HepG2 (cell line): ENCODE measurements at regions not wholly inside any gene's neighbourhood (a gene's known extent, or its start where the extent isn't known, plus 50 kb on each side); places are given as distances from the start of the nearest gene placed in this dataset.

Experiments
- ATAC-seq: fragments of 200-7000 bp; cut with Tn5 transposase; 3 replicates; pipeline ENCODE4 v1.9.1; 2020; ENCODE audit warnings: mild to moderate bottlenecking, moderate library complexity
- BruUV-seq: library from RNA; stranded (reverse); fragments of 400-500 nt; replicated peaks from 2 replicates; lab custom pipeline; 2021; lab: Mats Ljungman, UMichigan
- CTCF ChIA-PET: fragments of 300-600 bp; formaldehyde crosslinking; extraction: SDS; loops from one replicate; lab custom pipeline; 2021; ENCODE audit warnings: low total read pairs, inconsistent platforms, low intra/inter-chr PET ratio; lab: Yijun Ruan, JAX
- POLR2A ChIA-PET: fragments of 350-600 bp; sonication (Branson Sonifier 250); formaldehyde crosslinking; loops from one replicate; lab custom pipeline; 2020; ENCODE audit warnings: antibody characterized with exemption, inconsistent platforms; lab: Yijun Ruan, JAX
- DNase-seq: peaks from one replicate; pipeline ENCODE4 v3.0.0-alpha.2; 2015; ENCODE audit warnings: low spot score
- FAIRE-seq: peaks from 3 replicates; lab custom pipeline; 2011; peaks lifted over from hg19 to GRCh38; lab: Jason Lieb, UNC
- H2AFZ ChIP-seq: one replicate; pipeline ENCODE4 v1.6.1; 2011; ENCODE audit warnings: low read length, inconsistent platforms
- H3K27ac ChIP-seq: fragments of 300-600 bp; 3 replicates; pipeline ENCODE4 v1.8.0; 2011; ENCODE audit warnings: mixed run types, mild to moderate bottlenecking, mixed read lengths, low read length, inconsistent platforms; ENCODE audit not compliant: insufficient read depth; ENCODE audit errors: extremely low read length
- H3K27me3 ChIP-seq, 2 experiments: fragments of 200-600 bp in 1 of 2; 2 replicates in 1 of 2; 3 replicates in 1 of 2; pipeline versions ENCODE4 v1.6.0 to v1.8.0; 2011; ENCODE audit warnings: low read length in 2 of 2, mild to moderate bottlenecking in 2 of 2, moderate library complexity in 2 of 2, inconsistent platforms in 1 of 2; ENCODE audit not compliant: insufficient read depth in 2 of 2, control insufficient read depth in 1 of 2
- H3K36me3 ChIP-seq, 2 experiments: fragments of 200-600 bp in 1 of 2; replicated peaks in 1 of 2; 2 replicates in 1 of 2; 3 replicates in 1 of 2; pipeline versions ENCODE4 v1.5.1 to v1.8.0; 2011; ENCODE audit warnings: low read length in 2 of 2, inconsistent platforms in 1 of 2; ENCODE audit not compliant: insufficient read depth in 2 of 2, control insufficient read depth in 1 of 2
- H3K4me1 ChIP-seq: 2 replicates; pipeline ENCODE4 v1.5.1; 2012; ENCODE audit warnings: low read length, inconsistent platforms; ENCODE audit not compliant: insufficient read depth
- H3K4me2 ChIP-seq: 2 replicates; pipeline ENCODE4 v1.6.0; 2011; ENCODE audit warnings: low read depth, low read length, inconsistent platforms
- H3K4me3 ChIP-seq, 3 experiments: fragments of 200-600 bp in 1 of 3; sonication (generic), shearing (Covaris generic) in 1 of 3; replicated peaks in 1 of 3; 2 replicates each; pipeline ENCODE4 v1.5.1; 2011 to 2016; ENCODE audit warnings: low read length in 3 of 3, inconsistent platforms in 2 of 3, low read depth in 2 of 3, mild to moderate bottlenecking in 2 of 3, control low read depth in 1 of 3, mixed read lengths in 1 of 3; ENCODE audit not compliant: insufficient read depth in 1 of 3
- H3K79me2 ChIP-seq: one replicate; pipeline ENCODE4 v1.6.1; 2011; ENCODE audit warnings: low read length, inconsistent platforms; ENCODE audit not compliant: insufficient read depth
- H3K9ac ChIP-seq: 2 replicates; pipeline ENCODE4 v1.6.0; 2011; ENCODE audit warnings: mild to moderate bottlenecking, low read depth, low read length, inconsistent platforms; ENCODE audit not compliant: insufficient read depth
- H3K9me3 ChIP-seq: 2 replicates; pipeline ENCODE4 v1.5.1; 2012; ENCODE audit warnings: mild to moderate bottlenecking, low read length
- H4K20me1 ChIP-seq: 2 replicates; pipeline ENCODE4 v1.6.0; 2011; ENCODE audit warnings: inconsistent platforms, mild to moderate bottlenecking, low read length, moderate library complexity; ENCODE audit not compliant: insufficient read depth
- CEBPB ChIP-seq: IDR thresholded peaks from 2 replicates; pipeline ENCODE4 v1.6.1; 2011; ENCODE audit warnings: low read depth, low read length, improper control_type of control experiment, borderline replicate concordance
- FIP1L1 ChIP-seq: fragments of 200-400 bp; formaldehyde crosslinking; IDR thresholded peaks from 2 replicates; pipeline ENCODE4 v1.6.1; 2018; ENCODE audit warnings: low read depth, mild to moderate bottlenecking, low read length, moderate library complexity, borderline replicate concordance; ENCODE audit not compliant: insufficient read depth
- FOXK2 ChIP-seq: fragments of 450-650 bp; IDR thresholded peaks from 2 replicates; pipeline ENCODE4 v1.6.1; 2016
- NBN ChIP-seq: fragments of 450-650 bp; conservative IDR thresholded peaks from 2 replicates; pipeline ENCODE4 v1.6.1; 2017
- NFYC ChIP-seq: IDR thresholded peaks from 2 replicates; pipeline ENCODE4 v1.6.1; 2016; ENCODE audit warnings: missing genetic modification reagents, missing compliant biosample characterization
- RXRB ChIP-seq: IDR thresholded peaks from 2 replicates; pipeline ENCODE4 v1.6.1; 2016; ENCODE audit warnings: borderline replicate concordance, missing genetic modification reagents, missing compliant biosample characterization
- THAP11 ChIP-seq: IDR thresholded peaks from 2 replicates; pipeline ENCODE4 v1.6.1; 2016; ENCODE audit warnings: missing biosample characterization, missing genetic modification reagents
- ZNF589 ChIP-seq: sonication (generic); formaldehyde crosslinking; conservative IDR thresholded peaks from 2 replicates; pipeline ENCODE4 v1.8.0; 2022; ENCODE audit warnings: mild to moderate bottlenecking, moderate library complexity, missing genetic modification reagents
- ZNF644 ChIP-seq: IDR thresholded peaks from 2 replicates; pipeline ENCODE4 v1.6.1; 2016; ENCODE audit warnings: low read depth
- WGBS: methylation state at CpG from one replicate; pipeline ENCODE4 v1.1.6; 2017; ENCODE audit warnings: low lambda C conversion rate; 5-methylcytosine and 5-hydroxymethylcytosine counted together
- in situ Hi-C: cut with HindIII; loops from 2 replicates; pipeline ENCODE4 v1.10.0; 2017; ENCODE audit warnings: low pct_unique_long_range_greater_than_20kb; ENCODE audit not compliant: extremely low pct_ligation_motif_present
- intact Hi-C: fragments of 100-400 bp; cut with micrococcal nuclease; formaldehyde crosslinking; loops from one replicate; pipeline ENCODE4 v1.10.0; 2022; ENCODE audit not compliant: unreplicated experiment
- TF ChIP-seq, protein P1 (sequence below): sonication (generic); formaldehyde crosslinking; IDR thresholded peaks from 2 replicates; pipeline ENCODE4 v1.4.0; 2020; ENCODE audit warnings: missing genetic modification reagents, low read depth, mild to moderate bottlenecking, borderline replicate concordance

DNA sequence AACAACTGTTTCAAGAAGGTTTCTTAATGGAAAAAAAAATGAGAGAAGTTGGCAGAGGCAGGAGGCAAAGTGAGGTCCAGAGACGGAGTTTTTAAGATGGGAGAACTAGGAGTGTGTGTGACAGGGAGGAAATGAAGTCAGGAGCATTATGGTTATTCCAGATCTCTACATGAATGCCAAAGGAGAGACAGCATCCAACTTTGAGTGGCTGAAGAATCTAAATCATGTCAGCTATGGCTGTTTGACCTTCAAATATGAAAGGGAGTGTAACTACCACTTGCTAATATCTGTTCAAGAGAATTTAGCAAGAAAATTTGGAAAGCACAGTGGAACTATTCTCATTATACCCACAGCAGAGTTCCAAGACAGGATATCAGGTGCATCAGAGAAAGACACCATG, 81.2 kb upstream of the CCBE1 start (continued):
- TF ChIP-seq NFYC (no peak), ZNF589 (CRISPR knock-in tag) (no peak), ZNF644 (CRISPR knock-in tag) (no peak), FOXK2 (no peak), FIP1L1 (no peak), NBN (no peak), THAP11 (CRISPR knock-in tag) (no peak)
- TF ChIP-seq, protein P1, sequence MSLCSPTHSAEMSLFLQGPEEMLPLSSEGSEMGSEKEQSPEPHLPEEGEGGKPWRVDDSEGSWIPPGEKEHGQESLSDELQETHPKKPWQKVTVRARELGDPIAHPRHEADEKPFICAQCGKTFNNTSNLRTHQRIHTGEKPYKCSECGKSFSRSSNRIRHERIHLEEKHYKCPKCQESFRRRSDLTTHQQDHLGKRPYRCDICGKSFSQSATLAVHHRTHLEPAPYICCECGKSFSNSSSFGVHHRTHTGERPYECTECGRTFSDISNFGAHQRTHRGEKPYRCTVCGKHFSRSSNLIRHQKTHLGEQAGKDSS (CRISPR knock-in tag): no peak

DNA sequence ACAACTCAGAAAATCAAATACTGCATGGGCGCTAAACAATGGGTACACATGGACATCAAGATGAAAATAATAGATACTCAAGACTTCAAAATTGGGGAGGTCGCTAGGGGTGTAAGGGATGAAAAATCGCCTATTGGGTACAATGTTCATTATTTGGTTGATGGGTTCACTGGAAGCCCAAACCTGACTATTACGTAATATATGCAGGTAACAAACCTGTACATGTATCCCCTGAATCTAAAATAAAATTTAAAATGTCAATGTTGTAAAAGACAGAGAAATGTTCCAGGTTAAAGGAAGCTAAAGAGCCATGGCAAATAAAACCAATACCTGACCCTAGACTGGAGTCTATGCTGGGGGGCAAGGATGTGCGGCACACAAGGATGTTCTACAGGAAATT, 80.4 kb upstream of the CCBE1 start:
- ChIA-PET CTCF (no interaction called here), POLR2A (no interaction called here)
- TF ChIP-seq RXRB (CRISPR knock-in tag) (no peak), CEBPB (peak; percentile 55)
- FAIRE-seq (no peak), ATAC-seq (no peak), DNase-seq (no peak)
- no TSS peak for BruUV-seq
- no peak overlapping the region for H3K4me3 ChIP-seq
- no peaks in the 10 kb centered on the region for H3K9me3 ChIP-seq
- 14% methylated on average over 5 of the region's 5 CpGs for WGBS
- H3K79me2 ChIP-seq: no peaks in the 10 kb centered on the region
- in situ Hi-C loops (no loop called here), intact Hi-C loops (no loop called here)
- no peak overlapping the region for H2AFZ ChIP-seq
- no peak overlapping the region for H3K9ac ChIP-seq
- H3K4me1 ChIP-seq: no peaks in the 10 kb centered on the region
- H4K20me1 ChIP-seq: no peaks in the 10 kb centered on the region
- H3K27me3 ChIP-seq: no peaks in the 10 kb centered on the region
- H3K36me3 ChIP-seq: no peaks in the 10 kb centered on the region
- no peak overlapping the region for H3K27ac ChIP-seq
- H3K4me2 ChIP-seq: no peak overlapping the region
